Forelimb muscle (tissue), 1 donor: ENCODE measurements at regions not wholly inside any gene's neighbourhood (a gene's known extent, or its start where the extent isn't known, plus 50 kb on each side); places are given as distances from the start of the nearest gene placed in this dataset.

Experiments
- DNase-seq: peaks from one replicate; pipeline ENCODE4 v3.0.0-alpha.2; 2013; ENCODE audit warnings: low read depth

GRCh38 chr5:3825531-3826451, 230.2 kb downstream of the IRX1 start:
- no peak for DNase-seq

- DNase-seq: no peak
Observed at GRCh38 chr5:3827624-3828023, 232.0 kb downstream of the IRX1 start.

GRCh38 chr5:3828761-3829160, 233.1 kb downstream of the IRX1 start:
- no peak for DNase-seq

- DNase-seq: no peak
Observed at GRCh38 chr5:3833566-3833965, 237.9 kb downstream of the IRX1 start.

- DNase-seq: no peak
Observed at GRCh38 chr5:3835811-3836210, 240.2 kb downstream of the IRX1 start.

GRCh38 chr5:3836528-3836927, 240.9 kb downstream of the IRX1 start:
- DNase-seq: no peak

GRCh38 chr5:3837506-3837905, 241.9 kb downstream of the IRX1 start:
- DNase-seq: no peak

- DNase-seq: no peak
Observed at GRCh38 chr5:3839151-3839550, 243.5 kb downstream of the IRX1 start.

GRCh38 chr5:3842591-3842990, 247.0 kb downstream of the IRX1 start:
- DNase-seq: no peak

GRCh38 chr5:3843706-3844105, 248.1 kb downstream of the IRX1 start:
- DNase-seq: no peak

GRCh38 chr5:3844266-3844665, 248.6 kb downstream of the IRX1 start:
- no peak for DNase-seq

GRCh38 chr5:3845230-3845629, 249.6 kb downstream of the IRX1 start:
- no peak for DNase-seq

- no peak for DNase-seq
Observed at GRCh38 chr5:3852161-3852916, 256.7 kb downstream of the IRX1 start.

- DNase-seq: no peak
Observed at GRCh38 chr5:3853362-3853761, 257.7 kb downstream of the IRX1 start.

GRCh38 chr5:3854188-3854821, 258.7 kb downstream of the IRX1 start:
- no peak for DNase-seq

- no peak for DNase-seq
Observed at GRCh38 chr5:3856036-3856435, 260.4 kb downstream of the IRX1 start.

- no peak for DNase-seq
Observed at GRCh38 chr5:3858524-3858923, 262.9 kb downstream of the IRX1 start.

- no peak for DNase-seq
Observed at GRCh38 chr5:3862906-3863305, 267.3 kb downstream of the IRX1 start.

- DNase-seq: no peak
Observed at GRCh38 chr5:3875144-3875543, 279.5 kb downstream of the IRX1 start.

GRCh38 chr5:3878267-3878666, 282.6 kb downstream of the IRX1 start:
- no peak for DNase-seq

GRCh38 chr5:3883040-3883439, 287.4 kb downstream of the IRX1 start:
- no peak for DNase-seq
